Fibroblast of villous mesenchyme (primary cell): ENCODE measurements at regions not wholly inside any gene's neighbourhood (a gene's known extent, or its start where the extent isn't known, plus 50 kb on each side); places are given as distances from the start of the nearest gene placed in this dataset.
A peak's percentile ranks its signal among the peaks of the same experiment; 100 is the strongest.

Experiments used
- DNase-seq: peaks from one replicate; pipeline ENCODE4 v3.0.0-alpha.2; 2010; ENCODE audit warnings: low read depth
- H3K4me3 ChIP-seq: 2 replicates; pipeline ENCODE4 v1.5.1; 2011; ENCODE audit warnings: low read depth, mild to moderate bottlenecking, low read length
- TF ChIP-seq, protein P1 (sequence below): IDR thresholded peaks from 2 replicates; pipeline ENCODE4 v1.5.1; 2012; ENCODE audit warnings: low read depth, mild to moderate bottlenecking, low read length; ENCODE audit not compliant: insufficient read depth

- TF ChIP-seq, protein P1, sequence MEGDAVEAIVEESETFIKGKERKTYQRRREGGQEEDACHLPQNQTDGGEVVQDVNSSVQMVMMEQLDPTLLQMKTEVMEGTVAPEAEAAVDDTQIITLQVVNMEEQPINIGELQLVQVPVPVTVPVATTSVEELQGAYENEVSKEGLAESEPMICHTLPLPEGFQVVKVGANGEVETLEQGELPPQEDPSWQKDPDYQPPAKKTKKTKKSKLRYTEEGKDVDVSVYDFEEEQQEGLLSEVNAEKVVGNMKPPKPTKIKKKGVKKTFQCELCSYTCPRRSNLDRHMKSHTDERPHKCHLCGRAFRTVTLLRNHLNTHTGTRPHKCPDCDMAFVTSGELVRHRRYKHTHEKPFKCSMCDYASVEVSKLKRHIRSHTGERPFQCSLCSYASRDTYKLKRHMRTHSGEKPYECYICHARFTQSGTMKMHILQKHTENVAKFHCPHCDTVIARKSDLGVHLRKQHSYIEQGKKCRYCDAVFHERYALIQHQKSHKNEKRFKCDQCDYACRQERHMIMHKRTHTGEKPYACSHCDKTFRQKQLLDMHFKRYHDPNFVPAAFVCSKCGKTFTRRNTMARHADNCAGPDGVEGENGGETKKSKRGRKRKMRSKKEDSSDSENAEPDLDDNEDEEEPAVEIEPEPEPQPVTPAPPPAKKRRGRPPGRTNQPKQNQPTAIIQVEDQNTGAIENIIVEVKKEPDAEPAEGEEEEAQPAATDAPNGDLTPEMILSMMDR = no peak
- no peak for DNase-seq
- H3K4me3 ChIP-seq = no peak overlapping the region
These were observed 178.2 kb downstream of the TDRD15 start for GRCh38 chr2:21301871-21302455.

DNA sequence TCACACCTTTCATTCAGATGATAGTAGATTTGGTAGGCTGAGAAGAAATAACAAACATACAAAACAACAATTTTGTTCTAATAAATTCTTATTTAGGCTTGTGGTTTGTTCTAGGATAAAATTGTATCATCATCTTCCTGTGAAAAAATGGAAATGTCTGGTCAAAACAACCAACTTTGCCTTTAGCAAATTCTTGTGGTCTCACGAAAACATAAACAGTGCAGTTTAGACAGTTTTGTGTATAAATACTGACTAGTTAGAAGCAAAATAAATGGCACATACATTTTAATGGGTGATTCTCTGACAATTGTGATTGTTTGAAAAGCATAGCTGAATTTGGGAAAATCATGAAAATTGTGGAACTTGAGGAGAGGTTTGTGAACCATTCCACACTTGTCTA lies 180.1 kb downstream of the TDRD15 start:
- DNase-seq = peak; percentile 20
- no peak overlapping the region for H3K4me3 ChIP-seq
- TF ChIP-seq, protein P1 = no peak

DNA sequence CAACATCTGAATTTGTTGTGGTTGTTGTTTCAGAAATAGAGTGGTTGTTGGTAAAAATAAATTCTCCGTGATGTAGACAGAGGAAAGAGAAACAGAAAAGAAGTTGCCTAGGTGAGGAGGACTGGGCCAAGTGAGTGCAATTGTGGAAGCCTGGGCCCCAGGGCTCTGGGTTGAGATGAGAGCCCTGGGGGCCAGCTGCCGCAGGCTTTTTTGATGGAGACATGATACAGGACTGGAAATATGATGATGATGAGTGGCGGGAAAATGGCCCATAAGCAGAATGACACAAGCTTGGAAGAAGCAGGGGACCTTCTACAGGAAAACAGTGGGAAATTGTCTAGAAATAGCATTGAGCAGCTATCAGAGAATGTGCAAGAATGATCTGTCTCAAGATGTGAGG lies 181.8 kb downstream of the TDRD15 start:
- no peak for DNase-seq
- no peak overlapping the region for H3K4me3 ChIP-seq
- TF ChIP-seq, protein P1 = no peak

GRCh38 chr2:21306235-21306634 lies 182.5 kb downstream of the TDRD15 start:
- DNase-seq = no peak
- H3K4me3 ChIP-seq = no peak overlapping the region
- TF ChIP-seq, protein P1 = no peak

DNA sequence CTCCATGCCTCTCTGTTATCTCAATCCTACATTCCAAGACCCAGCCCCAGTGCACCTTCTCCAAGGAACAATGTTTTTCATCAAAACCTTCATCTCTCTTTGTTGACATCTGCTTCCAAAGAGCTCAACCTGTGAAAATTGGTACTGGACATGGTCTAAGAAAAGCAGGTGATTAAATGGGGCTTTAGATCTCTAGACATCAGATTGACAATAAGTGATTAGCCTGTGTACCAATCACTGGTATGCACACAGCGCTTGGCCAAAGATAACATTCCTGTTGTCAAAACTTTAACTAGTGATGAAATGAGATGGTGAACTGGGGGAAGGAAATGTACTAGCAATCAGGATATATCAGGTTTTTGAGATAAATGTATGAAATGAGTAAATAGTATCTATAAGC lies 183.3 kb downstream of the TDRD15 start:
- no peak for DNase-seq
- H3K4me3 ChIP-seq = no peak overlapping the region
- TF ChIP-seq, protein P1 = no peak

GRCh38 chr2:21310493-21310892 lies 186.7 kb downstream of the TDRD15 start:
- TF ChIP-seq, protein P1 = no peak
- no peak for DNase-seq
- H3K4me3 ChIP-seq = no peak overlapping the region

DNA sequence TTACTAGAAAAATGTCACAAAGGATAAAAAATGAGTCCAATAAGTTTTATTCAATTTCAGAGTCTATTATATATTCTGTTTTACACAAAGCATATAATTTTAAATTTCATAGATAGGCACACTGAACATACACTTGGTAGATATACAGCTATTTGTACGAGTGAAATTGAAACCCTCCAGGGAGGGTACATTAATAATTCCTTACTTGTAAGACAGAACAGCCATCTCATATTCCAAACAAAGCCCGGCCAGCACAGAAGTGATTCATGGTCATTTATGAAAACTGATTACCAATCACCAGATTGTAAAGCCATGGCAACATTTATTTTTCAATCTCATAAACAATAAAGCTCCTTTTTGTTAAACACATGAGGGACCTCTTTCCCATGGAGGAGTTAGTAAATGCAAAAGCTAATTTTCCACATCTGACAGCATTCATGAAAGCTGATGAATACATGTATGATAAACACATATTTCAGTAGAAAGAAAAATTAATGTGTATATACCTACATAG lies 190.6 kb downstream of the TDRD15 start:
- no peak overlapping the region for H3K4me3 ChIP-seq
- TF ChIP-seq, protein P1 = no peak
- DNase-seq = no peak
